Kasumi-1 (cell line): ENCODE measurements at regions not wholly inside any gene's neighbourhood (a gene's known extent, or its start where the extent isn't known, plus 50 kb on each side); places are given as distances from the start of the nearest gene placed in this dataset.

Experiments
- DNase-seq, 2 experiments: peaks; one replicate each; lab custom pipeline; 2025; lab: John Stamatoyannopoulos, UW

DNA sequence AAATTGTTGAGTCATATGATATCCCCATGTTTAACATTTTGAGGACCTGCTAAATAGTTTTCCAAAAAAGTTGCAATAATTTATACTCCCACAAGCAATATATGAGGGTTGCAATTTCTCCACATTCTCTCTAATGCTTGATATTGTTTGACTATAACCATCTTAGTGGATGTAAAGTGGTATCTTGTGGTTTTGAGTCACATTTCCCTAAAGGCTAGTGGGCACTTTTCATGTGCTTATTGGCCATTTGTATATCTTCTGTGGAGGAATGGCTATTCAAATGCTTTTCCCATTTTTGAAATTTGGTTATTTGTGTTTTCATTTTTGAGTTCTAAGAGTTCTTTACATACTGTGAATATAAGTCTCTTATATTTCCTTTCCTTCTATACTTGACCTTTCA is 82.7 kb downstream of the SCG2 start:
- DNase-seq = no peak

DNA sequence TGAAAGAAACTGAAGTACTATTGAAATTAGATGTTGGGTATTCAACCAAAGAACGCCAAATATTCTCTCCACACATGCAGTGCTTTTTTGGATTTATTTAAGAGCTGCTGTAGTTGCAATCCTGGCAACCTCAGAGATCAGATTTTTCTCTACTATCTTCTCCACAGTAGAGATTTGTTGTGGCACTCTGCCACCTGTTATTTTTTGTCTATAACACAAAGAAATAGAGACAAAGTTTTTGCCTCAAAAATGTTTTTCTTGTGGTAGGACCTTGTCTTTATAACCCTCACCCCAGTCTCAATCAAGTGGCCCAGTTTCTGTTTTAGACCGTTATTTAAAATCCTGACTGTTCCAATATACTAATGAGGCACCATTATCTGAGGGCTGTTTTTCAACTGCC is 79.4 kb downstream of the SCG2 start:
- DNase-seq = no peak

DNA sequence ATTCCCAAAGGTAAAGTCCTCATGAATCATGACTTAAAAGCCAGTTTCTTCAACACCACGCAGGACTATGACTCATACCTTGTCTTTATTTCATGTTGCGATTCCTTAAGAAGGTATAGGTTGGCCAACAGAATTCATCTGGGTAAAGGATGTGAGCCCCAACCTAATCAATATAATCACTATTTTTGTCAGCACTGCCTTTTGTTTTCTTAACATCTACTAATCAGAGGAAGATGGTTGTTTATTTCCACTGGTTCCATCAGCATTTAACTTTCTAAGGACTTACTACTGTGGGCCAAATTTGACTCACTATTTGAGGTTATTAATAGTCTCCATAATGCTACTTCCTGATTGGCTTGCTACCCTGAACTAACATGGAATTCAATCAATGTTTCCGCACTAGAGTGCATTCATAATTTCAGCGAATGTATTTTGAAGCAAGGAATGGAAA is 78.6 kb downstream of the SCG2 start:
- no peak for DNase-seq

DNA sequence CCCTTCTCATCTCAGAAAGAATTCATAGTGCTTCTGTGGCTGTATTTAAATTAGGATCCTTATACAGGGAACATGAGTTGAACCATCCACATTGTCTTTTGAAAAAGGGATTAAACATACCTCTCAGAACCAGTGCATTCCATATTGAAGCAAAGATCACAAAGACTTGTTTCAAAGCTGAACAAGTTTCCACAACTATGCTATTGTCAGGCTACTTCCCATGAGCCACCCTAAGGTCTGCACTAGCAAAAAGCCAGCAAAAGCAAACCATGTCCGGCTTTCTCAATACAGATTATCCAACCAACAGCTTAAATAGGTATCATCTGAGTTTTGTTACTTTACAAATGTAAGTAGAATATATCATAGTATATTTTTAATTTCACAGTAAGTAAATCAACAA is 78.1 kb downstream of the SCG2 start:
- no peak for DNase-seq

DNA sequence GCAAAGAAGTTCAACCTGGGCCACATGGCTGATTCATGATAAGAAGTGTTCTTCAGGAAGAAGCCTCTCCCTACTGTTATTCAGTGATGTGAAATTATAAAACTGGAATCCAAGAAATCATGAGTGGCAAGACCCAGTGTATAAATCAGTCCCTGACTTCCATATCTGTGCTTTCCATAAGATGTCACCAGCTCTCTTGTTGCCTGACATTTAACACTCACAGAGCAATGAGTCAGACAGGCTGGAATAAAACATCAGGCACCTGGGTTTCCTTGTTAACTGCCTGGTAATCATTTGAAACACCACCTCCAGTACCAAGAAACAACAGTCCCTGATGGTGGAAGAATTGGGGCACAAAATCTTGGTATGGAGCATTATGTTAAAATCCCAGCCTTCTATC is 76.1 kb downstream of the SCG2 start:
- no peak for DNase-seq

- DNase-seq = no peak
Observed at GRCh38 chr2:223528036-223528435, 74.1 kb downstream of the SCG2 start.

DNA sequence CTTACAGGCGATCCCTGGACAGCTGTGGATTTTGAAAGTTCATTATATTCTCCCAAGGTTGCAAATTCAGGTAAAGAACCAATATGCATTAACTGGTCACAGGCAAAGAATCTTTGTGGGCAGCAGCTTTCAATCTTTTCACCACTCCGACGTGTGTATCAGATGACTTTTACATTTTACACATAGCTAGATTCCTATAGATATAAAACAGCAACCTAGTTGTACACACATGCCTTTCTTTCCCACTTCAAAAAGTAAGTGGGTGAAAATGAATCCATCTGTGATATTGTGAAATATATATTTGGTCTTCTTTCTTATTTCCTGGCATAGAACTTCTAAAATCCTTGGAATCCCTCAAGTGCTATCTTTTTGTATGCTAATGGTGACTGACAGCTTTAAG is 72.5 kb downstream of the SCG2 start:
- DNase-seq = no peak

DNA sequence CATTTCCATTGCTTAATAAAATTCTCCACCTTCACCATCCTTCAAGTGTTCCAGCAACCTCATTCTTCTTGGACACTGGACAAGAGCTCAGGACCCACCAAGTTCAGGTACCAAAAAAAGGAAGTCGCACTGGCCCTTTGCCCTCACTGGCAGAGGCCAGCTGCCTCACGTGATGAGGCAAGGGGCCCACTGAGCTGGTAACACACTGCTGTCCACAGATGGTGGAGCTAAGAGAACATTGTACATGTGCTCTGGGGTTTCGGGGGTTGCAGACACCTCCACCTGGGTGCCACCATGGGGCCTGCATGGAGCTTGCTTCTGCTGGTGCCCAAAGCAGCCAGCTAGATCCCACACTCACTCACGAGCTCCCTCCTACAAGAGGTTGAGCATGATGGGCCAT is 71.3 kb downstream of the SCG2 start:
- no peak for DNase-seq

DNA sequence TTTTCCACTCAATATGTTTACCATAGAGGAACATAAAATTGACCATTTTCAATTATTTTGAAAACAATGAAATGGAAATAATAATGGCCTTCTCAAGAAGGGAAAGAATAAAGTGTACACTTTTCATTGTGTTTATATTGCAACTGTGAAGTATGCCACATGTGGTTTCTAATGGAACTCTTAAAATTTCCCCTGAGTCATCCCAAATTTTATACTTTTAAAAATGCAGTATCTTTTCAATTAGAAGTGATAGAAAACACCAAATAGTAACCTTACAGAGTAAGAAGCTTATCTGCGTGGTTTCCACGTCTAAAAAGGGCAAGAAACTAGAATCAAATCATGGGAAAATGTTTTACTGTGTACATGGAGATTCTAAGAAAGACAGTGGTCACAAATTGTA is 70.0 kb downstream of the SCG2 start:
- no peak for DNase-seq

DNA sequence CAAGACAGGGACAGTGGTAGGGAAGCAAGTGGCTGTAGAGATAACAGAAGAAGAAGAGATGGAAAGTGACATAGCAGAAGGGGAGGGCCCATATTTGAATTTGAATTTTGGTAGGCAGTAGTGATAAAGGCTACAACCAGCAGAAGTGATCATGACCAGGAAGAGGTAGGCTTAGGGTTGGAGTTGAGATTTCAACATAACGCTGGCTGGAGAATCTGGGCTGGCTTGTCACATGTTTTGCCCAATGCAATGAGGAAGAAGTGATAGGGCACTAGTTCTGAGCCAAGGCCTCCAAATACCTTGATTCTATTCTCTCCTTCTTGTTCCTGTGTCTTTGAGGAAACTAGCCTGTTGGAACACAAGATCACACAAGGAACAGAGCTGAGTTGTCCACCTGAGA is 69.4 kb downstream of the SCG2 start:
- no peak for DNase-seq

- DNase-seq = no peak
Observed at GRCh38 chr2:223536546-223536945, 65.6 kb downstream of the SCG2 start.

DNA sequence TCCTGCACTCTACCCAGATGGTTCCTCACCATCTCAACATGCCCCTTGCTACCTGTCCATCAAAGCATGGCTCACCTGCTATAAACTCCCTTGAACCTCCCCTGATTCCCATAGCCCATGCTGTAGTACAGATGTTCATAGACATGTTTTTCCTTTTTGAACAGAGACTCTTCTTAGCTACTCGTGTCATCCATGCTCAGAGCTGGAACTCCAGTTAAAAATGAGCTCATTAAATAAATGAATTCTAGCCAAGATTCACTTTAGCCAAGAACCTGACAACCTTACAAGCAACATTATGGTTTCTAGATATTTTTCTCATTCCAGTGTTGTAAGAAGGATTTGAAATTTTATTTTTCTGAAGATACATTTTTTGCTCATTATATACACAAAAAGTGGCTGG is 65.0 kb downstream of the SCG2 start:
- DNase-seq = no peak

DNA sequence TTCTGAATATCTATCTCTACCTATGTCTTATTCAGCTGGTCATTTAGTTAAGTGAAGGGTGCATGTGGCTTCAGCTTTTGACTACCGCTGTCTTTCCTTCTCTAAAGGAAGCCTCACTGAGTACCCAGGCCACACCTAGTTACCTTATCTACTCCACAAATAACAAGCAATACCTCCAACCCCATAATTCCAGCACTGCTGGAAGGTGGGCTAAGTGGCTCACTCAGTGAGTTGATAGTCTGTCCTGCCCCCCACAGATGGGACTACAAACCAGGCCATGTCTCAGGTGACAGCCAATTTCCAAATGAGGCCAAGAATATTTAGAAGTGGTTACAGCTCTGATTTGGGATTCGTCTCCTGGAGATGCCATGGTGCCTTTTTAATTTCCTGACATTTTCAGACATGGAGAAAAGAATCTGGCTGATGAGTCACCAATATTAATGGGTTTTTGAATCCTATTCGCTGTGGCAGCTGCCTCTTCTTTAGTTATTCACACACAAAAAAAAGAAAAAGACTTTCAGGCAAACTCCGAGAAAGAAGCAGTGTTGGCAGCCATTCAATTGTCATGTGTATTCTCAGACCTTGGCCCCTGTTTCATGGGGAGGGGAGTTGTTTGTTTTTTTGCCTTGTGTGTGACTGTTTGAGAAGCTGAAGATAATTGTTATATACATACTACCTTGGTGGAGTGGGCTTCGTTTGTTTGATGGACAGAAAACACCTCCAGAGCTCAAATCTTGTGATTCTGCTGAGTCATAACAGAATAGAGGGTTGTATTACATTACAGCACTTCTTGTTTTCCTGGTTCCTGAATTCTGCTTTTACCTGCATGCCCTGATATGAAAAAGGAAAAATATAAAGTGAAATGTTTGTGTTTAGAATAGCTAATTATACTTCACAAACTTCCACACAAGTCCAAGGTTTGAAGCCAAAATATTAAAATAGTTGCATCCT is 64.2 kb downstream of the SCG2 start:
- no peak for DNase-seq

DNA sequence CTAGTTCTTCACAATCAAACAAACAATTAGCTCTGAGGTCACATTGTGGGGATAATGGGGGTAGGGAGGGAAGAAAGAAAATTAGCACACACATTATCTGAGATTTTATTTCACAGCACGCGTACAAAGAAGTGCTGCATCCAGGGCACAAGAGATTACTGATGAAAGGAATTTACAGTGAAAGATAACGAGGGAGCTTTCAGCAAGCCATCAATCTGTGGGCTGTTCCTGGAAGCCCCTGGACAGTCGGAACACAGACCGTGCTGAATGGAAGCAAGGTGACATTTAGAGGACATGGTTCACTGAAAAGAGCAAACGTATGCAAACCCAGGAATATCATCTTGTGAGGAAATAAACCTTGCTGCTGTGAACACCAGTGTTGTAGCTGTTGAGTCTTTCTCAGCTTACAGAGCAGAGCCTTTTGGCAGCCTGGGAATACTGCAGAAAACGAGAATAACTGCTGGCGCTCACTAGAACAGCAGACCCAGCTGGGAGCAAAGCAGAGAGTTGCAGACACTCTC is 63.2 kb downstream of the SCG2 start:
- DNase-seq = no peak

DNA sequence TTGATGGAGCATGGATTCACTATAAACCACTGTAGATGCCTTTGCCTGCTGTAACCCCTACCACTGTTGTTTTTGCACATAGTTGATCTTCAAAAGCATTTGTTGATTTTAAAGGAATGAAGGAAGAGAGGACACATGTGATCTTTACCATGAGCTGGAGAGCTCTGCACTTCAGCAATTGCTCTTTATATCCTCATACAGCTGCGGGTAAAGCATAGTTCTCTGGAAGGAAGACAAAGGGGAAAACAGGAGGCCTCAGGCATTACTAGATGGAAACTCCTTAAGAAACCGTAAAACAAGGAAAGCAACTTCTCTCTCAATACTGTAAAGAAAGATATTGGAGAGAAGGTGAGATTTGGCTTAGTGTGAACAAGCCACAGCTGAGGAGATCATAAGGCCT is 60.6 kb downstream of the SCG2 start:
- DNase-seq = no peak

- no peak for DNase-seq
Observed at GRCh38 chr2:223542501-223542900, 59.7 kb downstream of the SCG2 start.

DNA sequence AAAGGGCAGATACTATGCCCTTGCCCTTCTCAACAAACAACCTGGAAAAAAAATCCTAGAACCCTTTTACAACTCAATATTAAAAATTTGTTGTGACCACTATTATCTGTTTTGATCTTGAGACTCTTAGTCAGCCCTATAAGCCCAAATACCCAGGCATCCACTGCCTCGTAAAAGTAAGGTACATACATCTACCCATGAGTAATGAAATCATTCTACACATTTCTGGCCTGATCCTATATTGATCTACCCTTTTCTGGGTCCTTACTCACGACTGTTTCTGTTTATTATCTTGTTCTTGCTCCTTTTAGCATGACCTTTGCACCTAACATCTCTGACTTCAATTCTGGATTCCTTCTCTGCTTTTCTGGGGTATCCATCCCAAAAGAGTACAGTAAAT is 56.8 kb downstream of the SCG2 start:
- no peak for DNase-seq

- no peak for DNase-seq
Observed at GRCh38 chr2:223545830-223546229, 56.3 kb downstream of the SCG2 start.
